ENCODE measurements at regions not wholly inside any gene's neighbourhood (a gene's known extent, or its start where the extent isn't known, plus 50 kb on each side); places are given as distances from the start of the nearest gene placed in this dataset.
"Not testable (repeated sequence)": the region's sequence is repeated elsewhere in the genome, so short reads cannot be mapped to it uniquely, and the experiment has no call there.

- H3K36me3 ChIP-seq (replicated peaks in 1 of 2; ENCODE audit: control extremely low read depth in 1 of 2, control insufficient read depth in 1 of 2, extremely low read depth in 1 of 2, insufficient read depth in 2 of 2, low read length in 1 of 2); CTCF ChIA-PET; H3K27ac ChIP-seq (ENCODE audit: low read length in 2 of 2); H3K27me3 Mint-ChIP-seq; H3K4me1 ChIP-seq (ENCODE audit: control insufficient read depth in 2 of 2, insufficient read depth in 2 of 2, low read length in 2 of 2); intact Hi-C loops (cut with micrococcal nuclease); H3K4me3 ChIP-seq (ENCODE audit: control extremely low read depth in 1 of 5, extremely low read depth in 1 of 5, insufficient read depth in 1 of 5, low read depth in 2 of 5, low read length in 4 of 5); H3K9me3 Mint-ChIP-seq (ENCODE audit: insufficient read depth); H3K79me2 ChIP-seq (ENCODE audit: control insufficient read depth, insufficient read depth, low read length); H3K27ac Mint-ChIP-seq; H3K4me3 Mint-ChIP-seq; H3K9me3 ChIP-seq (ENCODE audit: control extremely low read depth in 1 of 3, control insufficient read depth in 2 of 3, insufficient read depth in 1 of 3, low read length in 2 of 3); H3K27me3 ChIP-seq (replicated peaks in 1 of 4; ENCODE audit: control extremely low read depth in 1 of 4, control insufficient read depth in 3 of 4, insufficient read depth in 4 of 4, low read length in 3 of 4); DNase-seq; POLR2A ChIA-PET; H3K4me2 ChIP-seq (replicated peaks; ENCODE audit: low read depth, low read length, poor library complexity, severe bottlenecking); H3K4me1 Mint-ChIP-seq; H4K20me1 ChIP-seq (ENCODE audit: control insufficient read depth, insufficient read depth, low read length, poor library complexity, severe bottlenecking); H3K9ac ChIP-seq (ENCODE audit: low read length); H2AFZ ChIP-seq (ENCODE audit: insufficient read depth, low read depth, low read length, poor library complexity, severe bottlenecking); ATAC-seq (ENCODE audit: low read depth): not testable (repeated sequence)
- WGBS (ENCODE audit: insufficient coverage), result 78% methylated on average over 3 of the region's 6 CpGs
These were observed 96.8 kb upstream of the FAM90A26 start for GRCh38 chr4:9073371-9073770.

GRCh38 chr4:9072521-9073220, 97.5 kb upstream of the FAM90A26 start:
- ATAC-seq (ENCODE audit: low read depth); H3K9me3 ChIP-seq (ENCODE audit: control extremely low read depth in 1 of 3, control insufficient read depth in 2 of 3, insufficient read depth in 1 of 3, low read length in 2 of 3); H2AFZ ChIP-seq (ENCODE audit: insufficient read depth, low read depth, low read length, poor library complexity, severe bottlenecking); H3K27ac ChIP-seq (ENCODE audit: low read length in 2 of 2); H3K27me3 Mint-ChIP-seq; H3K4me3 ChIP-seq (ENCODE audit: control extremely low read depth in 1 of 5, extremely low read depth in 1 of 5, insufficient read depth in 1 of 5, low read depth in 2 of 5, low read length in 4 of 5); H3K4me2 ChIP-seq (replicated peaks; ENCODE audit: low read depth, low read length, poor library complexity, severe bottlenecking); H3K4me1 Mint-ChIP-seq; H3K4me3 Mint-ChIP-seq; H4K20me1 ChIP-seq (ENCODE audit: control insufficient read depth, insufficient read depth, low read length, poor library complexity, severe bottlenecking); CTCF ChIA-PET; POLR2A ChIA-PET; H3K9ac ChIP-seq (ENCODE audit: low read length); H3K27ac Mint-ChIP-seq; H3K79me2 ChIP-seq (ENCODE audit: control insufficient read depth, insufficient read depth, low read length); H3K27me3 ChIP-seq (replicated peaks in 1 of 4; ENCODE audit: control extremely low read depth in 1 of 4, control insufficient read depth in 3 of 4, insufficient read depth in 4 of 4, low read length in 3 of 4); intact Hi-C loops (cut with micrococcal nuclease); DNase-seq; H3K36me3 ChIP-seq (replicated peaks in 1 of 2; ENCODE audit: control extremely low read depth in 1 of 2, control insufficient read depth in 1 of 2, extremely low read depth in 1 of 2, insufficient read depth in 2 of 2, low read length in 1 of 2); H3K4me1 ChIP-seq (ENCODE audit: control insufficient read depth in 2 of 2, insufficient read depth in 2 of 2, low read length in 2 of 2); H3K9me3 Mint-ChIP-seq (ENCODE audit: insufficient read depth): not testable (repeated sequence)
- 92% methylated on average over 10 of the region's 14 CpGs for WGBS (ENCODE audit: insufficient coverage)

- H3K79me2 ChIP-seq (ENCODE audit: control insufficient read depth, insufficient read depth, low read length); intact Hi-C loops (cut with micrococcal nuclease): not testable (repeated sequence)
These were observed 102.3 kb upstream of the FAM90A26 start for GRCh38 chr4:9067923-9068322.

GRCh38 chr4:9063612-9064011, 106.6 kb upstream of the FAM90A26 start:
- H3K9me3 ChIP-seq (ENCODE audit: control extremely low read depth in 1 of 3, control insufficient read depth in 2 of 3, insufficient read depth in 1 of 3, low read length in 2 of 3); CTCF ChIA-PET; H3K4me2 ChIP-seq (replicated peaks; ENCODE audit: low read depth, low read length, poor library complexity, severe bottlenecking); H3K4me3 ChIP-seq (ENCODE audit: control extremely low read depth in 1 of 5, extremely low read depth in 1 of 5, insufficient read depth in 1 of 5, low read depth in 2 of 5, low read length in 4 of 5); H3K79me2 ChIP-seq (ENCODE audit: control insufficient read depth, insufficient read depth, low read length); H3K27ac ChIP-seq (ENCODE audit: low read length in 2 of 2); intact Hi-C loops (cut with micrococcal nuclease); H3K9ac ChIP-seq (ENCODE audit: low read length); H3K27ac Mint-ChIP-seq; H3K36me3 ChIP-seq (replicated peaks in 1 of 2; ENCODE audit: control extremely low read depth in 1 of 2, control insufficient read depth in 1 of 2, extremely low read depth in 1 of 2, insufficient read depth in 2 of 2, low read length in 1 of 2); H3K27me3 ChIP-seq (replicated peaks in 1 of 4; ENCODE audit: control extremely low read depth in 1 of 4, control insufficient read depth in 3 of 4, insufficient read depth in 4 of 4, low read length in 3 of 4); H3K9me3 Mint-ChIP-seq (ENCODE audit: insufficient read depth); H4K20me1 ChIP-seq (ENCODE audit: control insufficient read depth, insufficient read depth, low read length, poor library complexity, severe bottlenecking); ATAC-seq (ENCODE audit: low read depth); POLR2A ChIA-PET; H3K4me3 Mint-ChIP-seq; DNase-seq; H3K27me3 Mint-ChIP-seq; H3K4me1 Mint-ChIP-seq; H3K4me1 ChIP-seq (ENCODE audit: control insufficient read depth in 2 of 2, insufficient read depth in 2 of 2, low read length in 2 of 2); H2AFZ ChIP-seq (ENCODE audit: insufficient read depth, low read depth, low read length, poor library complexity, severe bottlenecking): not testable (repeated sequence)
- WGBS (ENCODE audit: insufficient coverage), result no CpG with 5 or more reads among the region's 5 CpGs

More at GRCh38 chr4:9067923-9068322, 102.3 kb upstream of the FAM90A26 start:
- H3K27me3 ChIP-seq (replicated peaks in 1 of 4; ENCODE audit: control extremely low read depth in 1 of 4, control insufficient read depth in 3 of 4, insufficient read depth in 4 of 4, low read length in 3 of 4); DNase-seq; H3K4me1 ChIP-seq (ENCODE audit: control insufficient read depth in 2 of 2, insufficient read depth in 2 of 2, low read length in 2 of 2); ATAC-seq (ENCODE audit: low read depth); H3K4me2 ChIP-seq (replicated peaks; ENCODE audit: low read depth, low read length, poor library complexity, severe bottlenecking); H3K27me3 Mint-ChIP-seq; H3K36me3 ChIP-seq (replicated peaks in 1 of 2; ENCODE audit: control extremely low read depth in 1 of 2, control insufficient read depth in 1 of 2, extremely low read depth in 1 of 2, insufficient read depth in 2 of 2, low read length in 1 of 2); H3K4me3 Mint-ChIP-seq; CTCF ChIA-PET; H3K9me3 Mint-ChIP-seq (ENCODE audit: insufficient read depth); H4K20me1 ChIP-seq (ENCODE audit: control insufficient read depth, insufficient read depth, low read length, poor library complexity, severe bottlenecking); H3K4me1 Mint-ChIP-seq; H3K27ac Mint-ChIP-seq; H3K4me3 ChIP-seq (ENCODE audit: control extremely low read depth in 1 of 5, extremely low read depth in 1 of 5, insufficient read depth in 1 of 5, low read depth in 2 of 5, low read length in 4 of 5); H3K9me3 ChIP-seq (ENCODE audit: control extremely low read depth in 1 of 3, control insufficient read depth in 2 of 3, insufficient read depth in 1 of 3, low read length in 2 of 3); H3K27ac ChIP-seq (ENCODE audit: low read length in 2 of 2); POLR2A ChIA-PET; H3K9ac ChIP-seq (ENCODE audit: low read length); H2AFZ ChIP-seq (ENCODE audit: insufficient read depth, low read depth, low read length, poor library complexity, severe bottlenecking): not testable (repeated sequence)
- WGBS (ENCODE audit: insufficient coverage), result no CpG with 5 or more reads among the region's 2 CpGs

Measured in B cell (primary cell).